Neural progenitor cell (in vitro differentiated cells): ENCODE measurements at regions not wholly inside any gene's neighbourhood (a gene's known extent, or its start where the extent isn't known, plus 50 kb on each side); places are given as distances from the start of the nearest gene placed in this dataset.

ENCODE experiments used
- DNase-seq: peaks from one replicate; pipeline ENCODE4 v3.0.0-alpha.2; 2016; ENCODE audit warnings: low spot score
- H2AFZ ChIP-seq: fragments of 200-600 bp; sonication (generic); replicated peaks from 2 replicates; pipeline ENCODE4 v1.6.1; 2016; ENCODE audit warnings: antibody characterized with exemption
- H3F3A ChIP-seq: fragments of 200-600 bp; sonication (generic); 2 replicates; pipeline ENCODE4 v1.6.1; 2016; ENCODE audit warnings: antibody characterized with exemption, low read depth
- H3K27ac ChIP-seq: fragments of 200-600 bp; sonication (generic); 2 replicates; pipeline ENCODE4 v1.5.1; 2016; ENCODE audit warnings: mild to moderate bottlenecking
- H3K27me3 ChIP-seq: fragments of 200-600 bp; sonication (generic); 2 replicates; pipeline ENCODE4 v1.6.1; 2016; ENCODE audit warnings: mild to moderate bottlenecking, moderate library complexity
- H3K36me3 ChIP-seq: fragments of 200-600 bp; sonication (generic); 2 replicates; pipeline ENCODE4 v1.5.1; 2016
- H3K4me1 ChIP-seq: fragments of 200-600 bp; sonication (generic); 2 replicates; pipeline ENCODE4 v1.6.1; 2016; ENCODE audit warnings: mixed run types
- H3K4me2 ChIP-seq: fragments of 200-600 bp; sonication (generic); 2 replicates; pipeline ENCODE4 v1.6.1; 2016
- H3K4me3 ChIP-seq: fragments of 200-600 bp; sonication (generic); 2 replicates; pipeline ENCODE4 v1.5.1; 2016
- H3K79me2 ChIP-seq: fragments of 200-600 bp; sonication (generic); 2 replicates; pipeline ENCODE4 v1.6.1; 2016; ENCODE audit warnings: low read depth
- H3K9ac ChIP-seq: fragments of 200-600 bp; sonication (generic); 2 replicates; pipeline ENCODE4 v1.6.1; 2016
- H3K9me3 ChIP-seq: fragments of 200-600 bp; sonication (generic); 2 replicates; pipeline ENCODE4 v1.5.1; 2016; ENCODE audit warnings: low read depth
- H4K20me1 ChIP-seq: fragments of 200-600 bp; sonication (generic); 2 replicates; pipeline ENCODE4 v1.6.1; 2016; ENCODE audit warnings: low read depth
- H3K27ac Mint-ChIP-seq: 3 replicates; pipeline ENCODE4 v1.8.0; 2021; ENCODE audit warnings: mixed read lengths
- H3K27me3 Mint-ChIP-seq: 2 replicates; pipeline ENCODE4 v1.8.0; 2022; ENCODE audit warnings: low read depth, mild to moderate bottlenecking, inconsistent platforms, moderate library complexity, mixed read lengths; ENCODE audit not compliant: insufficient read depth
- H3K36me3 Mint-ChIP-seq: 3 replicates; pipeline ENCODE4 v1.8.0; 2021; ENCODE audit warnings: mixed read lengths
- H3K4me1 Mint-ChIP-seq: 3 replicates; pipeline ENCODE4 v1.8.0; 2021; ENCODE audit warnings: mixed read lengths
- H3K4me3 Mint-ChIP-seq: 3 replicates; pipeline ENCODE4 v1.8.0; 2021; ENCODE audit warnings: mild to moderate bottlenecking, moderate library complexity, mixed read lengths
- H3K9me3 Mint-ChIP-seq: 3 replicates; pipeline ENCODE4 v1.8.0; 2020; ENCODE audit warnings: mixed read lengths
- CTCF ChIP-seq: fragments of 200-600 bp; sonication (generic); IDR thresholded peaks from 2 replicates; pipeline ENCODE4 v1.5.1; 2017; ENCODE audit warnings: antibody characterized with exemption, mild to moderate bottlenecking
- EZH2 ChIP-seq: fragments of 200-600 bp; sonication (generic); IDR thresholded peaks from 2 replicates; pipeline ENCODE4 v1.6.1; 2017; ENCODE audit warnings: antibody characterized with exemption, mild to moderate bottlenecking, moderate library complexity
- EZH2phosphoT487 ChIP-seq: fragments of 200-600 bp; sonication (generic); IDR thresholded peaks from 2 replicates; pipeline ENCODE4 v1.6.1; 2017; ENCODE audit warnings: antibody characterized with exemption

- H3K4me2 ChIP-seq, result no peak overlapping the region
- H3K4me1 ChIP-seq, result peaks cover under 1% of the 10 kb centered on the region
- no peak overlapping the region for H3K27ac ChIP-seq
- H3K79me2 ChIP-seq, result no peaks in the 10 kb centered on the region
- H3K4me3 ChIP-seq, result no peak overlapping the region
- H2AFZ ChIP-seq, result no peak overlapping the region
- H3K36me3 ChIP-seq, result no peaks in the 10 kb centered on the region
- no peaks in the 10 kb centered on the region for H3K36me3 Mint-ChIP-seq
- no peak for DNase-seq
- TF ChIP-seq CTCF, result no peak
- no peak for TF ChIP-seq EZH2
- no peak for TF ChIP-seq EZH2phosphoT487
- H3K27me3 Mint-ChIP-seq, result peaks cover under 1% of the 10 kb centered on the region
- peaks cover 44% of the 10 kb centered on the region for H3K4me1 Mint-ChIP-seq
- no peaks in the 10 kb centered on the region for H4K20me1 ChIP-seq
- H3K9ac ChIP-seq, result no peak overlapping the region
- H3K4me3 Mint-ChIP-seq, result no peak overlapping the region
- no peaks in the 10 kb centered on the region for H3K9me3 ChIP-seq
- H3K27ac Mint-ChIP-seq, result peak overlapping the region; percentile 62
- H3K27me3 ChIP-seq, result no peaks in the 10 kb centered on the region
- no peaks in the 10 kb centered on the region for H3K9me3 Mint-ChIP-seq
- H3F3A ChIP-seq, result no peaks in the 10 kb centered on the region
These were observed 460.3 kb downstream of the SOX6 start for GRCh38 chr11:15896026-15896425.

- no peaks in the 10 kb centered on the region for H3K27me3 ChIP-seq
- no peaks in the 10 kb centered on the region for H4K20me1 ChIP-seq
- H3K9me3 Mint-ChIP-seq, result no peaks in the 10 kb centered on the region
- H3K4me3 ChIP-seq, result no peak overlapping the region
- H3K27me3 Mint-ChIP-seq, result no peaks in the 10 kb centered on the region
- no peak overlapping the region for H3K4me3 Mint-ChIP-seq
- H3K36me3 ChIP-seq, result no peaks in the 10 kb centered on the region
- H3K4me1 Mint-ChIP-seq, result peaks cover 43% of the 10 kb centered on the region
- H3K27ac ChIP-seq, result no peak overlapping the region
- H2AFZ ChIP-seq, result no peak overlapping the region
- H3K4me2 ChIP-seq, result no peak overlapping the region
- DNase-seq, result no peak
- no peaks in the 10 kb centered on the region for H3K36me3 Mint-ChIP-seq
- no peaks in the 10 kb centered on the region for H3K79me2 ChIP-seq
- H3K9me3 ChIP-seq, result no peaks in the 10 kb centered on the region
- peak overlapping the region; percentile 62 for H3K27ac Mint-ChIP-seq
- peaks cover 2% of the 10 kb centered on the region for H3K4me1 ChIP-seq
- no peak overlapping the region for H3K9ac ChIP-seq
- H3F3A ChIP-seq, result no peaks in the 10 kb centered on the region
- no peak for TF ChIP-seq EZH2
These were observed 459.8 kb downstream of the SOX6 start for GRCh38 chr11:15896530-15896929.

- H3K27ac Mint-ChIP-seq, result no peak overlapping the region
- H3K27ac ChIP-seq, result no peak overlapping the region
- H4K20me1 ChIP-seq, result no peaks in the 10 kb centered on the region
- H3K9ac ChIP-seq, result no peak overlapping the region
- H3K4me1 ChIP-seq, result peaks cover 3% of the 10 kb centered on the region
- no peaks in the 10 kb centered on the region for H3F3A ChIP-seq
- TF ChIP-seq EZH2phosphoT487 (no peak), CTCF (no peak), EZH2 (no peak)
- no peak overlapping the region for H3K4me3 ChIP-seq
- no peaks in the 10 kb centered on the region for H3K27me3 Mint-ChIP-seq
- no peaks in the 10 kb centered on the region for H3K9me3 Mint-ChIP-seq
- H3K36me3 ChIP-seq, result no peaks in the 10 kb centered on the region
- H3K4me3 Mint-ChIP-seq, result no peak overlapping the region
- H3K79me2 ChIP-seq, result no peaks in the 10 kb centered on the region
- DNase-seq, result no peak
- no peak overlapping the region for H3K4me2 ChIP-seq
- H3K4me1 Mint-ChIP-seq, result peaks cover 43% of the 10 kb centered on the region
- no peaks in the 10 kb centered on the region for H3K9me3 ChIP-seq
- H3K36me3 Mint-ChIP-seq, result no peaks in the 10 kb centered on the region
- no peaks in the 10 kb centered on the region for H3K27me3 ChIP-seq
- H2AFZ ChIP-seq, result no peak overlapping the region
These were observed 459.0 kb downstream of the SOX6 start for GRCh38 chr11:15897211-15897960.

DNA sequence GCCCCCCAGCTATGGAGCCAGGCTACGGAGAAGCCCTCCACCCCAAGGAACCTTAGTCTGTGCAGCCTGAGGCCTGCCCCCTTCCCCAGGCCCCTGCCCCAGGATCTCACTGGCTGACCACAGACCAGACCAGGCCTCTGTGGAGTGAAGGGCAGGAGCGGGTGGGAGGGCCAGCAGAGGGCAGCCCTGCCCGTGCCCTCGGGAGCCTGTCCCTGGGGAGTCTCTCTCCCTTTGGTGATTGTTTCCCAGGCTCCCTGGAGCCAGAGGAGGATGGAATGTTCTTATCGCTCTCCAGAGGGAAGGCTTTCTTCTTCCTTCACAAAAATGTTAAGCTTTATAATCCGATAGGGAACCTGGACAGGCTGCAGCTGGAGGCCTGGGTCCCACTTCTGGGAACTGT, 455.3 kb downstream of the SOX6 start:
- H3K9ac ChIP-seq, result no peak overlapping the region
- Mint-ChIP-seq H3K27ac (peak overlapping the region; percentile 87), H3K36me3 (no peaks in the 10 kb centered on the region), H3K27me3 (no peaks in the 10 kb centered on the region), H3K9me3 (no peaks in the 10 kb centered on the region), H3K4me1 (peaks cover 44% of the 10 kb centered on the region), H3K4me3 (no peak overlapping the region)
- H3K9me3 ChIP-seq, result no peaks in the 10 kb centered on the region
- no peak overlapping the region for H3K27ac ChIP-seq
- H3K27me3 ChIP-seq, result no peaks in the 10 kb centered on the region
- H3F3A ChIP-seq, result no peaks in the 10 kb centered on the region
- H3K4me1 ChIP-seq, result peaks cover 3% of the 10 kb centered on the region
- H3K79me2 ChIP-seq, result no peaks in the 10 kb centered on the region
- no peaks in the 10 kb centered on the region for H4K20me1 ChIP-seq
- TF ChIP-seq EZH2phosphoT487 (no peak), CTCF (peak; percentile 30), EZH2 (no peak)
- no peak overlapping the region for H3K4me2 ChIP-seq
- H2AFZ ChIP-seq, result no peak overlapping the region
- H3K4me3 ChIP-seq, result no peak overlapping the region
- H3K36me3 ChIP-seq, result no peaks in the 10 kb centered on the region
- peak; percentile 39 for DNase-seq
